ENCODE measurements at regions not wholly inside any gene's neighbourhood (a gene's known extent, or its start where the extent isn't known, plus 50 kb on each side); places are given as distances from the start of the nearest gene placed in this dataset.

- TF ChIP-seq, protein P1, sequence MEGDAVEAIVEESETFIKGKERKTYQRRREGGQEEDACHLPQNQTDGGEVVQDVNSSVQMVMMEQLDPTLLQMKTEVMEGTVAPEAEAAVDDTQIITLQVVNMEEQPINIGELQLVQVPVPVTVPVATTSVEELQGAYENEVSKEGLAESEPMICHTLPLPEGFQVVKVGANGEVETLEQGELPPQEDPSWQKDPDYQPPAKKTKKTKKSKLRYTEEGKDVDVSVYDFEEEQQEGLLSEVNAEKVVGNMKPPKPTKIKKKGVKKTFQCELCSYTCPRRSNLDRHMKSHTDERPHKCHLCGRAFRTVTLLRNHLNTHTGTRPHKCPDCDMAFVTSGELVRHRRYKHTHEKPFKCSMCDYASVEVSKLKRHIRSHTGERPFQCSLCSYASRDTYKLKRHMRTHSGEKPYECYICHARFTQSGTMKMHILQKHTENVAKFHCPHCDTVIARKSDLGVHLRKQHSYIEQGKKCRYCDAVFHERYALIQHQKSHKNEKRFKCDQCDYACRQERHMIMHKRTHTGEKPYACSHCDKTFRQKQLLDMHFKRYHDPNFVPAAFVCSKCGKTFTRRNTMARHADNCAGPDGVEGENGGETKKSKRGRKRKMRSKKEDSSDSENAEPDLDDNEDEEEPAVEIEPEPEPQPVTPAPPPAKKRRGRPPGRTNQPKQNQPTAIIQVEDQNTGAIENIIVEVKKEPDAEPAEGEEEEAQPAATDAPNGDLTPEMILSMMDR (IDR thresholded peaks at IDR 0.05), result no peak
- no peak for TF ChIP-seq POLR2A (IDR thresholded peaks at IDR 0.05)
Observed at GRCh38 chrX:4059893-4060292, 346.4 kb upstream of the PRKX start.

Data from Peyer's patch (tissue), 4 donors.